ENCODE measurements at regions not wholly inside any gene's neighbourhood (a gene's known extent, or its start where the extent isn't known, plus 50 kb on each side); places are given as distances from the start of the nearest gene placed in this dataset.

DNA sequence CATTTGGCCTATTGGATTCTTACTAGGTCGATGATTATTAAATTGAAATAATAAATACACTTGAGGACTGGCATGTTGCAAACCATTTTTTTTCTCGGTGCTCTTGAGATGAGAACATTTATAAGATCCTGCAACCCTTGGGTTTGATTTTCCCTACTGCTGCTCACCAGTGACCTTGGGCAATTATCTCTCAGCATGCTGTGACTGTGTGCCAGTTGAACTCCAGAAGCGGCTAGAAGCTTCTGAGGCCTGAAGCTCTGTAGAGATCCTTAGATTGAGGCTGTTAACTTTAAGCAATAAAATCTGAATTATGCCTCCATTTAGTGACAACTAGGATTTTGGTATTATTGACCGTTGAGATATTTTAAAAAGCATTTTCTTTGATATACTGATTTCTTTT lies 489.8 kb downstream of the MAT2B start:
- TF ChIP-seq, protein P1, sequence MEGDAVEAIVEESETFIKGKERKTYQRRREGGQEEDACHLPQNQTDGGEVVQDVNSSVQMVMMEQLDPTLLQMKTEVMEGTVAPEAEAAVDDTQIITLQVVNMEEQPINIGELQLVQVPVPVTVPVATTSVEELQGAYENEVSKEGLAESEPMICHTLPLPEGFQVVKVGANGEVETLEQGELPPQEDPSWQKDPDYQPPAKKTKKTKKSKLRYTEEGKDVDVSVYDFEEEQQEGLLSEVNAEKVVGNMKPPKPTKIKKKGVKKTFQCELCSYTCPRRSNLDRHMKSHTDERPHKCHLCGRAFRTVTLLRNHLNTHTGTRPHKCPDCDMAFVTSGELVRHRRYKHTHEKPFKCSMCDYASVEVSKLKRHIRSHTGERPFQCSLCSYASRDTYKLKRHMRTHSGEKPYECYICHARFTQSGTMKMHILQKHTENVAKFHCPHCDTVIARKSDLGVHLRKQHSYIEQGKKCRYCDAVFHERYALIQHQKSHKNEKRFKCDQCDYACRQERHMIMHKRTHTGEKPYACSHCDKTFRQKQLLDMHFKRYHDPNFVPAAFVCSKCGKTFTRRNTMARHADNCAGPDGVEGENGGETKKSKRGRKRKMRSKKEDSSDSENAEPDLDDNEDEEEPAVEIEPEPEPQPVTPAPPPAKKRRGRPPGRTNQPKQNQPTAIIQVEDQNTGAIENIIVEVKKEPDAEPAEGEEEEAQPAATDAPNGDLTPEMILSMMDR (IDR thresholded peaks at IDR 0.05; ENCODE audit: extremely low read depth, low read depth, low read length): no peak

DNA sequence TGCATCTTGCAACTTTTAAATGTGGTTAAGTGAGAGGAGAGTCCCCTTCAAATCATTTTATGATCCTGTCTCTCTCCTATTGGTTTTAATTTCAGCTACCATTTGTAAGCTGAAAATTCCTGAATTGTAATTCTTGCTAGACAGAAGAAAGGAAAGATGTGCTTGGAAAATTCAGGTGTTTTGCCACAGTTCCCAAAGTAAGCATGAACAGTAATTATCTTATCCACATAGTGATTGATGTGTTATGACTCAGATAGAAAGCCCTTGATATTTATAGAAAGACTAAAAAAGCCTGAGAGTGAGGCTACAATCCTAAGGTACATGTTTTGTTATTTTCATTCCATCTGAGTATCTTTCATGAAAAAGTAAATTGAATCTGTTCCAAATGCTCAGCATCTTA lies 492.5 kb downstream of the MAT2B start:
- TF ChIP-seq, protein P1 (IDR thresholded peaks at IDR 0.05; ENCODE audit: extremely low read depth, low read depth, low read length): no peak
- Histone ChIP-seq H3K4me1 (ENCODE audit: insufficient read depth, low read length) (peaks cover 3% of the 10 kb centered on the region), H2AFZ (ENCODE audit: low read length) (no peak overlapping the region), H3K36me3 (ENCODE audit: insufficient read depth, low read length) (no peaks in the 10 kb centered on the region), H3K4me2 (ENCODE audit: insufficient read depth, low read length) (no peak overlapping the region), H3K9me3 (ENCODE audit: low read depth, low read length) (no peaks in the 10 kb centered on the region), H3K27ac (ENCODE audit: low read depth, low read length) (no peak overlapping the region), H3K4me3 (ENCODE audit: insufficient read depth, low read length) (no peak overlapping the region), H3K27me3 (ENCODE audit: insufficient read depth, low read length) (no peaks in the 10 kb centered on the region), H3K79me2 (ENCODE audit: insufficient read depth, low read length) (no peaks in the 10 kb centered on the region), H4K20me1 (ENCODE audit: insufficient read depth, low read length) (no peaks in the 10 kb centered on the region)
- no peak for DNase-seq (ENCODE audit: insufficient read length, low spot score, missing footprints)

More for the DNA sequence above, 489.8 kb downstream of the MAT2B start:
- Histone ChIP-seq H3K9me3 (ENCODE audit: low read depth, low read length) (no peaks in the 10 kb centered on the region), H3K36me3 (ENCODE audit: insufficient read depth, low read length) (no peaks in the 10 kb centered on the region), H3K27ac (ENCODE audit: low read depth, low read length) (no peak overlapping the region), H2AFZ (ENCODE audit: low read length) (no peak overlapping the region), H3K4me2 (ENCODE audit: insufficient read depth, low read length) (no peak overlapping the region), H3K27me3 (ENCODE audit: insufficient read depth, low read length) (no peaks in the 10 kb centered on the region), H3K79me2 (ENCODE audit: insufficient read depth, low read length) (no peaks in the 10 kb centered on the region), H4K20me1 (ENCODE audit: insufficient read depth, low read length) (no peaks in the 10 kb centered on the region), H3K4me1 (ENCODE audit: insufficient read depth, low read length) (no peaks in the 10 kb centered on the region), H3K4me3 (ENCODE audit: insufficient read depth, low read length) (no peak overlapping the region)
- DNase-seq (ENCODE audit: insufficient read length, low spot score, missing footprints): no peak

DNA sequence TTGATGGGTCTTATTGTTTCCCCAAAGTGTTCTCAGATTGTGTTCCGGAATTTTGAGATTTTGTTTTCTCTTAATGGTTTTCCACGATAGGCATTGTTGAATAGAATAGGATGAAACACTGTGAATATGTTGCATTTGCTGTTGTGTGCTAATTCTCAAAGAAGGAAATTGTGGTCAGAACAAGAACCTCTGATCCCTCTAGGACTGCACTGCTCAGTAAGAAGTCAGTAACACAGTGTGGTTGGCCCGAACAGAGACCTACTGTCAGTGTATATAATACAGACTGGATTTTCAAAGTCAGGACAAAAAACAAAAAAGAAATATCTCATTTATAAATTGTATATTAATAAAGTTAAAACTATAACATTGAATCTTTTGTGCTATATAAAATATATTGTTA lies 494.8 kb downstream of the MAT2B start:
- Histone ChIP-seq H4K20me1 (ENCODE audit: insufficient read depth, low read length) (no peaks in the 10 kb centered on the region), H3K4me3 (ENCODE audit: insufficient read depth, low read length) (no peak overlapping the region), H3K36me3 (ENCODE audit: insufficient read depth, low read length) (no peaks in the 10 kb centered on the region), H3K4me1 (ENCODE audit: insufficient read depth, low read length) (peaks cover 3% of the 10 kb centered on the region), H3K27me3 (ENCODE audit: insufficient read depth, low read length) (no peaks in the 10 kb centered on the region), H3K79me2 (ENCODE audit: insufficient read depth, low read length) (no peaks in the 10 kb centered on the region), H3K27ac (ENCODE audit: low read depth, low read length) (no peak overlapping the region), H3K9me3 (ENCODE audit: low read depth, low read length) (no peaks in the 10 kb centered on the region), H3K4me2 (ENCODE audit: insufficient read depth, low read length) (no peak overlapping the region), H2AFZ (ENCODE audit: low read length) (no peak overlapping the region)
- TF ChIP-seq, protein P1 (IDR thresholded peaks at IDR 0.05; ENCODE audit: extremely low read depth, low read depth, low read length): no peak
- DNase-seq (ENCODE audit: insufficient read length, low spot score, missing footprints): no peak

GRCh38 chr5:164000819-164001218 lies 495.4 kb downstream of the MAT2B start:
- H3K36me3 ChIP-seq (ENCODE audit: insufficient read depth, low read length): no peaks in the 10 kb centered on the region
- H3K4me1 ChIP-seq (ENCODE audit: insufficient read depth, low read length): peaks cover 3% of the 10 kb centered on the region
- no peak overlapping the region for H3K4me3 ChIP-seq (ENCODE audit: insufficient read depth, low read length)
- no peaks in the 10 kb centered on the region for H3K9me3 ChIP-seq (ENCODE audit: low read depth, low read length)
- no peak overlapping the region for H3K4me2 ChIP-seq (ENCODE audit: insufficient read depth, low read length)
- DNase-seq (ENCODE audit: insufficient read length, low spot score, missing footprints): no peak
- no peaks in the 10 kb centered on the region for H3K79me2 ChIP-seq (ENCODE audit: insufficient read depth, low read length)
- H3K27me3 ChIP-seq (ENCODE audit: insufficient read depth, low read length): no peaks in the 10 kb centered on the region
- no peak overlapping the region for H2AFZ ChIP-seq (ENCODE audit: low read length)
- H3K27ac ChIP-seq (ENCODE audit: low read depth, low read length): no peak overlapping the region
- no peaks in the 10 kb centered on the region for H4K20me1 ChIP-seq (ENCODE audit: insufficient read depth, low read length)
- TF ChIP-seq, protein P1 (IDR thresholded peaks at IDR 0.05; ENCODE audit: extremely low read depth, low read depth, low read length): no peak
